ENCODE measurements at regions not wholly inside any gene's neighbourhood (a gene's known extent, or its start where the extent isn't known, plus 50 kb on each side); places are given as distances from the start of the nearest gene placed in this dataset.
"Not testable (repeated sequence)": the region's sequence is repeated elsewhere in the genome, so short reads cannot be mapped to it uniquely, and the experiment has no call there.

GRCh38 chr1:83086986-83087512, 911.9 kb downstream of the TTLL7 start:
- DNase-seq (ENCODE audit: low read depth) = no peak

- DNase-seq (ENCODE audit: low read depth) = no peak
These were observed 912.6 kb downstream of the TTLL7 start for GRCh38 chr1:83086346-83086745.

- DNase-seq (ENCODE audit: low read depth) = no peak
These were observed 915.2 kb downstream of the TTLL7 start for GRCh38 chr1:83083589-83084224.

- DNase-seq (ENCODE audit: low read depth) = no peak
These were observed 921.5 kb downstream of the TTLL7 start for GRCh38 chr1:83077411-83077810.

GRCh38 chr1:83075107-83075506, 923.8 kb downstream of the TTLL7 start:
- no peak for DNase-seq (ENCODE audit: low read depth)

GRCh38 chr1:83067954-83068353, 931.0 kb downstream of the TTLL7 start:
- no peak for DNase-seq (ENCODE audit: low read depth)

GRCh38 chr1:83065952-83066727, 932.8 kb downstream of the TTLL7 start:
- no peak for DNase-seq (ENCODE audit: low read depth)

- no peak for DNase-seq (ENCODE audit: low read depth)
These were observed 934.2 kb downstream of the TTLL7 start for GRCh38 chr1:83064589-83065242.

- no peak for DNase-seq (ENCODE audit: low read depth)
These were observed 938.1 kb downstream of the TTLL7 start for GRCh38 chr1:83060651-83061390.

- DNase-seq (ENCODE audit: low read depth) = no peak
These were observed 938.7 kb downstream of the TTLL7 start for GRCh38 chr1:83060221-83060620.

- no peak for DNase-seq (ENCODE audit: low read depth)
These were observed 940.6 kb downstream of the TTLL7 start for GRCh38 chr1:83058327-83058726.

GRCh38 chr1:83055391-83056170, 943.4 kb downstream of the TTLL7 start:
- DNase-seq (ENCODE audit: low read depth) = no peak

GRCh38 chr1:83053446-83053845, 945.5 kb downstream of the TTLL7 start:
- DNase-seq (ENCODE audit: low read depth) = no peak

- DNase-seq (ENCODE audit: low read depth) = no peak
These were observed 946.1 kb downstream of the TTLL7 start for GRCh38 chr1:83052865-83053264.

- DNase-seq (ENCODE audit: low read depth) = not testable (repeated sequence)
These were observed 947.9 kb downstream of the TTLL7 start for GRCh38 chr1:83051053-83051452.

- no peak for DNase-seq (ENCODE audit: low read depth)
These were observed 955.7 kb downstream of the TTLL7 start for GRCh38 chr1:83043244-83043643.

- not testable (repeated sequence) for DNase-seq (ENCODE audit: low read depth)
These were observed 959.8 kb downstream of the TTLL7 start for GRCh38 chr1:83039091-83039490.

- DNase-seq (ENCODE audit: low read depth) = no peak
These were observed 964.1 kb downstream of the TTLL7 start for GRCh38 chr1:83034851-83035250.

GRCh38 chr1:83033682-83034081, 965.2 kb downstream of the TTLL7 start:
- no peak for DNase-seq (ENCODE audit: low read depth)

GRCh38 chr1:83029916-83030315, 969.0 kb downstream of the TTLL7 start:
- DNase-seq (ENCODE audit: low read depth) = no peak

GRCh38 chr1:83029050-83029449, 969.9 kb downstream of the TTLL7 start:
- no peak for DNase-seq (ENCODE audit: low read depth)

Measured in T-helper 22 cell (primary cell).